Fibroblast of skin of left quadriceps (primary cell): ENCODE measurements at regions not wholly inside any gene's neighbourhood (a gene's known extent, or its start where the extent isn't known, plus 50 kb on each side); places are given as distances from the start of the nearest gene placed in this dataset.

Source experiments
- DNase-seq, 2 experiments: peaks; one replicate each; pipeline ENCODE4 v3.0.0-alpha.2; 2013; ENCODE audit warnings: low read depth in 2 of 2

- DNase-seq: no peak
Observed at GRCh38 chr16:65519402-65519801, 397.5 kb upstream of the CDH11 start.

DNA sequence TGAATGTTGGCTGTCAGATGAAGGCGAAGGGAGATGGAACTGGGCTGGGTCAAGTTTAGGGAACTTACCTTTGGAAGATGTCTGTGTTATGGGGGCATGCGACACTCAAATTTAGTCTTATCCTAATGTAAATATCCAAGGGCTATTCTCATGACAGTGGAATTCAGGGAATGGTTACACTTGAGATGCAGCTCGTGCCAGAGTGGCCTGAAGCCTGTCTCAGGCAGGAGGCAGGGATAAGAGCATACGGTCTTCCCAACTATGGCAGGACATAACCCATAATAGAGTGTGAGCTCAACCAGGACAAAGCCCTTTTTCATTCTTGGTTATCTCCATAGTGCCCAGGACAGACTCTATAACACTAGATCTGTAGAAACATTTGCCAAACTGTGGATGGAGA lies 393.3 kb upstream of the CDH11 start:
- DNase-seq: no peak

GRCh38 chr16:65510850-65511249 lies 389.0 kb upstream of the CDH11 start:
- no peak for DNase-seq

DNA sequence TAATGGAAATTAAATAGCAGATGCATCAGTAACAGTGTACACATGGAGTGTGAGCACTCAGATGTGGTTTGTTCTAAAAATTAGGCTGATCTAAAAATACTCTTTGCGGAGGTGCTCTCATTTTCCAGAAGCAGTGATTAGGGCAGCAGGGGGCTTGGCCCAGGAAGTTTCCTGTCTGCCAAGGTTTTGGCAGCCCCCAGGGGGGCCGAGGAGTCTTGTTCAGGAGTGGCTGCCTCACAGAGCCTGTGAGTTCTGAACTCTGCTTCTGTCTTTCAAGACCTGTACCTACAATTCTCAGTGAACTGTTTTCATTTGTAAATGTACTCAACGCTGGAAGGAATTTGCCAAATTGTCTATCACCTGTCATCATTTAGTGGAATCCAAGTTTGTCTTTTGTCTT lies 388.4 kb upstream of the CDH11 start:
- no peak for DNase-seq

DNA sequence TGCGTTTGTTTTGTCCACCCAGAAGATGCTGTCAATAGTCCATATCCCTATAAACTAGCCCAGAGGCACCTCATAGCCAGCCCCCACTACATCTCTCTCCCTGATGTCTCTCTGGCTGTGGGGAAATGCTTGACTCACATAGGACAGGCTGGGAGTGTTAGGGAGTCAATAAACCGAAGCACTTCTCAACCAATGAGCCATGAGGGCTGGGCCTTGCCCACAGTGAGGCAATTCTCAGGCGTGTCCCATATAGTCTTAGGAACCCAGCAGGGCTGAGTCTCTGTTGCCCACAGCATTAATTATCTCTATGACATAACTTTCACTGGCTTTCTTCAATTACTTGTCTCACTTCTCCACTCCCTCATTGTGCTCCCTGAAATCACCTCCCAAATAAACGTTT lies 387.3 kb upstream of the CDH11 start:
- no peak for DNase-seq

DNA sequence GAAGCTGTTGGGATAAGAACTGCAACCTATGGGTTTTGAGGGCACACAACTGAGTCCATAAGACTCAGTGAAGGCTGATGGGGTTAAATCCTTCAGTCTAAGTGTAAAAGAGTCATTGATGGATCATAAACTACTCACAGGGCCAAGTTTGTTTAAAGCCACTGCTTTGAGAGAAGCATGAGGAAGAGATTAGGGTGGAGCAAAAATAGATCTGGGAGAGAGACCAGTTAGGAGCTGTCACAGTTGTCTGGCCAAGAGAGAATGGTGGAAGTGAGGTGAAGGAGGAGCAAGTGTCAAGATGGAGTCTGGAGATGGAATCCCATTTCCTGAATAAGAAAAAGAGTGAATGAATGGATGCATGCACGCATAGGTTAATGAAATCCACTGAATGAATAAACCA lies 379.1 kb upstream of the CDH11 start:
- no peak for DNase-seq

DNA sequence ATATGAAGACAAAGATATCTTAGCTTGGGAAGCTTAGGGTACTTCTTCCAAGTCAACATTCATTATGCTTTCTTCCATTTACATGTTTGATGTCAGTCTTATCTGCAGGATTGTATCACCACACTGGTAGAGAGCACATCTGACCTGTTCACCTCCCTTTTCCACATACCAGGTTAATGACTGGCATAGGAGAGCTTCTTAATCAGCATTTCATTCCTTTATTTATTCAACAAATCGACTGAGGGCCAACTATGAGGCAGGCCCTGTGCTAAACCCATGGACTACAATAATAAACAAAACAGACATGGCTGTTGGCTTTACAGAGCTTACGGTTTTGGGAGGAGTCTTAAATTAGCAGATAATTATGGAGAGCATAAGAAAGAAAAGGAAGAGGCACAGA lies 378.1 kb upstream of the CDH11 start:
- DNase-seq: no peak

- DNase-seq: no peak
Observed at GRCh38 chr16:65499566-65499965, 377.7 kb upstream of the CDH11 start.

DNA sequence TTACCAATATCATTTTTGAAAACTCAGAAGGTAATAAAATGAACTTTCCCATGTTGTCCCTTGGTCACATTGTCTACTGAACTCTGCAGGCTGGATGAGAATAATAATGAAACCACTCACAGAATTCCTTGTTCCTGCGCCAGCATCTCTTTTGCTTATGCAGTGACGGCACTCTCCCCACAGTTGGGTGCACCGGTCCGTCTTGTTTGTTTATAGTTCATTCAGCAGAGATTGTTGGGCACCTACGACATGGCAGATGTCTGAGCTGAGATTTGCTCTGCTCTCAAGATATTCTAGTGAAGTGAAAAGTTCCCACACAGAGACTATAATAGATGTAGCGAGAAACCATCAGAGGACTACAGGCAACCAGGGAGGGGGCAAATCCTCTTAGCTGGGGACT lies 375.7 kb upstream of the CDH11 start:
- no peak for DNase-seq

- no peak for DNase-seq
Observed at GRCh38 chr16:65495106-65495505, 373.2 kb upstream of the CDH11 start.

DNA sequence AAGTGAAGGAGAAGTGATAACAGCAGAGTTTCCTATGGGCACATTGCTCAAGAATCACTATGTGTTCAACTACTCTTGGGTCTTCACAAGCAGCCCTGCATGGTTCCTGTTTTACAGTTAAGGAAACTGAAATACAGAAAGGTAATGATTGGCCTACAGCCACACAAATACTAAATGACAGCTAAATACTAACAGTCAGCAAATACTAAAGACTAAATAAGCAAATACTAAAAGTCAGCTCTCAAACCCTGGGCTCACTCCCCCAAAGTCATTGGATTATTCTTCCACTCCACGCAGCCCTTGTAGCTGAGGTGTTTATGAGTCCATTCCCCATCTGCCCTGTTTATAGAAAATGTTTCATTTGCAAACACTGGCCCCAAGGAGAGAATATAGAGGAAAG lies 372.7 kb upstream of the CDH11 start:
- DNase-seq: no peak

GRCh38 chr16:65494080-65494479 lies 372.2 kb upstream of the CDH11 start:
- DNase-seq: no peak

DNA sequence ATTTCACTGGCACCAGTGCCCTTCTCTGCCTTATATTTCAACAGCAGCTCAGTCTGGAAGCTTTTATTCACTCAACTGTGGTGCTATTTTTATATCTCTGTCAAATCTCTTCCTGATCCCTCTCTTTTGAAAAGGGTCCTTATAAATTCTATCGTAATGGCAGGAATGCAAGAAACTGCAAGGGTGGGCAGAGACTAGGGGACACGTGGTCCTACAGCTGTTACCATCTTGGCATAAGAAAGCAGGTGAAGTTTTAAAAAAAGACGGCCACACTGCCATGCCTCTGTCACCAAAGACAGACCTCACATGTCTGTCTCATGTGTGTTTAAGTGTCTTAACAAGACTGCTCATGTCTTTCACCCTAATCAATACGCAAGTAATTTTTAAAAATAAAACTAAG lies 368.4 kb upstream of the CDH11 start:
- no peak for DNase-seq

DNA sequence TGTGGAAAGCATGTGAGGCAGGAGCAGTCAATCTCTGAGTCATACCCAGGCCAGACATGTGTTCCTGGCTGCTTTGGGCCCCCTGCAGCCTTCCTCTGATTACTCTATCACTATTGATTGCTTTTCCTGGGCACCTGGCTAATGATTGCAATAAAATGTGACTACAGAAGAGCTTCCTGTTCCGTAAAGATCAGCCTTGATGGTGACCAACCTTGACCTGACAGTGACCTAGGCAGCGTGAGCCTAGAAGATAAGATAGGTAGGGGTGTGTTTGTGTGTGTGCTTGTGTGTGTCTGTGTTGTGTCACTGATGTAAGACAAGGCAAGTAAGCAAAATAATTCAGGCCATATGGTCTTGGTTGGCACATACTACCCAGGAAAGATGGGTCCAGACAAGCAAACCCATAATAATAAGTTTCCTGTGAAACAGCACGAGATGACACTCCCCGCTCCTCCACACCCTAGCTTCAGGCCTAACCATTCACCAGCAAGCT lies 367.7 kb upstream of the CDH11 start:
- DNase-seq: peak; percentile 4 to 5

DNA sequence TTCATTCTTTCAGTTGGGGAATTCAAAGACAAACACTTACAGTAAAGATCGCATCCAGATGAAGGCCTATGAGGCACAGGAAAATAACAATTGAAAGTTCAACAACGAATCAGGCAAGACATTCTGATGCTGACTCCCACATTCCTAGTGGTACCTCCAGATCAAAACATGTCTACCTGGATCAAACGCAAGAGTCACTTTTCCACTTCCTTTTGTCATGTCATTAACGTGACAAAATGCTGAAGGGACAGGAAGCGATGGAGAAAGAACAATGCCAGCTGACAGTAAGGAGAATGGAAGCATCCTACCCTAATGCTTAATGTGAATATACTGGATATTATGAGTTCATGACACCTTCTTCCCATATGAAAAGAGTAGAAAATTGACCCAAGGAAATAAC lies 365.4 kb upstream of the CDH11 start:
- DNase-seq: no peak

- DNase-seq: no peak
Observed at GRCh38 chr16:65481956-65482355, 360.1 kb upstream of the CDH11 start.

- no peak for DNase-seq
Observed at GRCh38 chr16:65480281-65481091, 358.6 kb upstream of the CDH11 start.

GRCh38 chr16:65476448-65476955 lies 354.6 kb upstream of the CDH11 start:
- no peak for DNase-seq

DNA sequence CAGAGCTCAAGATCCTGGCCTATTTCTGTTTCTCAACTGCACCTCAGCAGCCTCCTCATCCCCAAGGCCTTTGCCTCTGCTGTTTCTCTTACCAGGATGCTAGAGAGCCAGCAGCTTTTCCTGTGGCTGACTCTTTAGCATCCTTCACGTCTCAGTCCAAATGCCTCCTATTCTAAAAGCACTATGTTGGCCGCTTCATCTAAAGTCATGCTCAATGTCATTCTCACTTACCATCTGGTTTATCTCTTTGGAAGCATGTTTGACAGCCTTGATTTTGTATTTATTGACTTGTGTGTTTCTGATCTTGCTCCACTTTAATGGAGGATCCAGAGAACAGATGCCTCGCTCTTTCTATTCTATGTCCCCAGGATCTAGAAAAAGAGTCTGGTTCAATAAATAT lies 351.8 kb upstream of the CDH11 start:
- no peak for DNase-seq

- no peak for DNase-seq
Observed at GRCh38 chr16:65469116-65469515, 347.3 kb upstream of the CDH11 start.

GRCh38 chr16:65468133-65468532 lies 346.3 kb upstream of the CDH11 start:
- DNase-seq: no peak

- DNase-seq: no peak
Observed at GRCh38 chr16:65463652-65464260, 341.9 kb upstream of the CDH11 start.

- DNase-seq: no peak
Observed at GRCh38 chr16:65457084-65457483, 335.2 kb upstream of the CDH11 start.
